D721Med (cell line): ENCODE measurements at regions not wholly inside any gene's neighbourhood (a gene's known extent, or its start where the extent isn't known, plus 50 kb on each side); places are given as distances from the start of the nearest gene placed in this dataset.

Experiments used
- DNase-seq: peaks from one replicate; pipeline ENCODE4 v3.0.0; 2011; ENCODE audit warnings: low spot score; ENCODE audit not compliant: insufficient read length
- FAIRE-seq: peaks from 2 replicates; lab custom pipeline; 2011; peaks lifted over from hg19 to GRCh38; lab: Jason Lieb, UNC
- TF ChIP-seq, protein P1 (sequence below): IDR thresholded peaks from 2 replicates; pipeline ENCODE4 v1.5.1; 2012; ENCODE audit warnings: mild to moderate bottlenecking, control low read depth; ENCODE audit not compliant: insufficient read depth; ENCODE audit errors: missing control alignments

DNA sequence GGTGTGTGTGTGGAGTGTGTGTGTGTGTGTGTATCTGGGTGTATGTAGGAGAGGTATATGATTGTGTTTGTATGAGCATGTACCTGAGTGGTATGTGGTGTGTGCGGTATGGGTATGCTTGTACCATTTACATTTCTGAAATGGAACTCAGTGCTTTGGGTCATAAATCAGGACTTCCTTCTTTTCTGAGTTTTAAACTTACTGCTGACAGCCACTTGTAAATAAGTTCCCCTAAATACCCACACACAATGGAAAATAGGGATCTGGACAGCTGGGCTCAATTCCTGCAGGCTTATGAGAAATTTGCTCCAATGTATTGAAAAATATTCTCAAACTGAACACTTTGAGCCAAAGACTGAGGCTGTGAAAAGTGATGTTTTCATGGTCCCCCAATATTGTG lies 293.6 kb downstream of the HLX start:
- FAIRE-seq (peak; percentile 56), DNase-seq (no peak)
- TF ChIP-seq, protein P1, sequence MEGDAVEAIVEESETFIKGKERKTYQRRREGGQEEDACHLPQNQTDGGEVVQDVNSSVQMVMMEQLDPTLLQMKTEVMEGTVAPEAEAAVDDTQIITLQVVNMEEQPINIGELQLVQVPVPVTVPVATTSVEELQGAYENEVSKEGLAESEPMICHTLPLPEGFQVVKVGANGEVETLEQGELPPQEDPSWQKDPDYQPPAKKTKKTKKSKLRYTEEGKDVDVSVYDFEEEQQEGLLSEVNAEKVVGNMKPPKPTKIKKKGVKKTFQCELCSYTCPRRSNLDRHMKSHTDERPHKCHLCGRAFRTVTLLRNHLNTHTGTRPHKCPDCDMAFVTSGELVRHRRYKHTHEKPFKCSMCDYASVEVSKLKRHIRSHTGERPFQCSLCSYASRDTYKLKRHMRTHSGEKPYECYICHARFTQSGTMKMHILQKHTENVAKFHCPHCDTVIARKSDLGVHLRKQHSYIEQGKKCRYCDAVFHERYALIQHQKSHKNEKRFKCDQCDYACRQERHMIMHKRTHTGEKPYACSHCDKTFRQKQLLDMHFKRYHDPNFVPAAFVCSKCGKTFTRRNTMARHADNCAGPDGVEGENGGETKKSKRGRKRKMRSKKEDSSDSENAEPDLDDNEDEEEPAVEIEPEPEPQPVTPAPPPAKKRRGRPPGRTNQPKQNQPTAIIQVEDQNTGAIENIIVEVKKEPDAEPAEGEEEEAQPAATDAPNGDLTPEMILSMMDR: no peak

DNA sequence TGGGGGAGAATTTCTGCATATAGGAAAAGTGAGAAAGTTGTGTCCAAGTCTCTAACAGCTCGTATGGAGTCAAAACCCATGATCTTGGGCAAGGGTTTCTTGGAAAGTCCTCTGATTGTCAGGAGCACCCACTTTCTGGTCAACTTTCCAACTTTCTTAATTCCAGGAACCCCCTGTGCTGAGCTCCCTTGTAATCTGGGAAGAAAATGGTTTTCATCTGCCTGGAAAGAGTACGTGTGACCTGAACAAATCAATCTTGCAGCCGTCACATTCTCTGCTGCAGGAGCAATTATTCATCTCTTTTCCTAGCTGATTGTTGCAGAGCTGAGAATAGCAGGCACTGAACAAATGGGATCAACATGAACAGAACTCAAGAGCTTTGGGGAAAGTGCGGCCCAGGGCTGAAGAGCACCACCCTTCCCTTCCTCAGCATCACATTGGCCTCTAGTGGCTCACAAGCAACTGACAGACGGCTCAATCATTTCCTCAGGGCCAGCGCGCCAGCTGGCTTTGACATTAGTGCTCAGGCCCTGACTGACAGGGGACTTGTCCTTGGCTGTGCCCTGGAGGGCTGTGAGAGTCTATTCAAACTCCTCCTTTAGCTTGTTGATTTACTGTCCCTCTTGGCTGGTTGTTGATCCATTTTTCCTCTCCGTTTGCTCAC lies 295.2 kb downstream of the HLX start:
- no peak for DNase-seq
- TF ChIP-seq, protein P1: no peak
- no peak for FAIRE-seq

DNA sequence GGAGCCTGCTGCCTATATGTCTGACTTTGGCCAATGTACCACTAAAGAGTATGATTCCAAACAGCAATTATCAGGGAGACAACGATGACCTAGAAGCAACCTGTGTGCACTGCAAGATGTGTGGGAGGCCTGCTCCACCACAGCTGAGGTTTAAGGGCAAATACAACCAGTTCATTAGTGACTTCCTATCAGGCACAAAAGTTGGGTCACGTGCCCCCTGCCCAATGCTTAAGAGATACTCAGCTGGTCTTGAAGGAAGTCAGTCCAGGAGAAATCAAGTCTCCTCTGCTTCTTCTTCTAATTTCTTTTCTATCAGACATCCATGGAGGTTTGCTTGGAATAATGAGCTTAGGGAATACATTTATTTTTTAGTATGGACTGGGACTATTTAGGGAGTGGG lies 296.0 kb downstream of the HLX start:
- FAIRE-seq: no peak
- TF ChIP-seq, protein P1: no peak

DNA sequence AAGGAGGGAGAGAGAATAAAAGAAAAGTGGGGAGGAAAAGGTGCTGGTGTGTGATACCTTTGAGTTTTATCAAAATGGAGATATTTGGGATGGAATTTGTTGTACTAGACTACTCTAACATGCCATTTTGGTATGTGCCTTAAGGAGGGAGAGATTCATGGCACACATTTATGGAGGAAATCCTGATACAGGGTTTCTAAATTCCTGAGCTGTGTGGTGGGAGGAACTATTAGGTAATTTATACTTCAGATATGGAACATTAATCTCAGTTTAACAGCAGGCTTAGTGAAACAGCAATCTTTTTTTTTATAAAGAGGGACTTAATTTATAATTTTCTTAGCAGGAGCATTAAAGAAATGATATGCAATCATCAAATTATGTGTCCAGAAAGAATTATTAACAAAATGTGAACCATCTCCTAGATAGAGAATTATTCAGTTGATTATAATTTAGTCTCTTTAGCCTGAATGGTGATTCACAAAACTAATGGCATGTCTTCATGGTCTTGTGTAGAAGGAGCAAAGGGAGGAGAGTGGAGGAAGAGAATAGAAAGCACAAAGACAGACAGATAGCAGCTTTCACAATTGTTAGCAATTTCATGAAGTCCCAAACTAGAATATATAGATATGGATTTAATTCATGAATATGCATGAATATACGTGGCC lies 301.6 kb downstream of the HLX start:
- no peak for FAIRE-seq
- DNase-seq: no peak
- TF ChIP-seq, protein P1: no peak

More for the DNA sequence above, 296.0 kb downstream of the HLX start:
- no peak for DNase-seq

DNA sequence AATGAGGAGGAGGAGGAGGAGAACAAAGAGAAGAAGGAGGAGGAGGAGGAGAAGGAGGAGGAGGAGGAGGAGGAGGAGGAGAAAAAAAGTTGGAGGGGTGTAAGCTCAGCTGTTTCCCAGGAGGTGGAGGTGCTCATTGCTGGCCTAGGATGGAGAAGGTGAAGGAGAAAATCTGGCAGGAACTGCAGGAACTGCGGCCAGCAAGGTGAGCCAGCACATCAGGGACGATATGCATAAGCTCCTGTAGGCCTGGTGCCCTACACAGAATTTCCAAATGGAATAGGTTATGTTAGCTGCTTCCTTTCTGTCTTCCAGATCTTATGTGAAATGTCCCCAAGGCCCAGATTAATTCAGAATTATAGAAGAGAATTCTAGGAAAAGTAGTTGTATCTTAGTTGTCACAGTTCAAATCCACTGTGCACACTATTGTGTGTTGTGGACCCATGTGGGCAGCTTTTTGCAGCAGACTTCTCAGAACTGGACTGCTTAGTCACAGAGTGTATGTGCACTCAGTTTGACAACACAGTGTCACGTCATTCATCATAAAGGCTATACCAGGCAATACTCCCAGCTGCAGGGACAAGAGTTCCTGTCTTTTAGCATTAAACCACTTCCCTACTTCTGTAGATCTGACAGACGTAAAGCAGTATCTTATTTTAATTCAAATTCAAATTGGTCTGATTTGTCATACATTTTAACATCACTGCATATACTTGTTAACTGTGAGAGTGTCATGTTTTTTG lies 303.7 kb downstream of the HLX start:
- peak; percentile 32 for FAIRE-seq
- DNase-seq: no peak
- TF ChIP-seq, protein P1: no peak

DNA sequence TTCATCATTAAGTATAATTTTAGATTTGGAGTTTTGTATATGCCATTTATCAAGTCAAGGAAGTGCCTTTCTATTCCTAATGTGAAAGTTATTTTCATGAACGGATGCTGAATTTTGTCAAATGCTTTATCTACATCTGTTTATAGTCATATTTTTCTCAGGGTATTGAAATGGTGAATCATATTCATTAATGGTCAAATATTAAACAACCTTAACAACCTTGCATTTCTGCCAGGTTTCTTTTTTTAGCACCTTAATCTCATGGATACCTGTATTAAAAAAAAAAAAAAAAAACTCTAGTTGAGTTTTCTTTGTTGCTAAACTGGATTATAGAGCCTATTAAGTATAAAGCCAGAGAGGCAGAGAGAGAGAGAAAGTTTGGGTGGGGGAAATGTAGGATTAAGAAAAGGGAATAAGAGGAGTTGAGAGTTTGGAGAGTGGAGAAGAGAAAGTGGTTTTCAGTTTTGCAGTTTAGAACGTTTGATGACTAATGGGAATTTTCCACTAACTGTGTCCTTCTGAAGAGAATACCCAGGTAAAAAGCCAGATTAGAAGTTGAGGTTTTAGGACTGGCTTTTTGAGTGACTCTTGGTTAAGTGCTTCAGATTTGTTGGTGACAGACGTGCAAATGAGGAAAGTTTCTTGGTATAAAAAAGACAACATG lies 305.0 kb downstream of the HLX start:
- FAIRE-seq: no peak
- TF ChIP-seq, protein P1: no peak

More for the DNA sequence above, 305.0 kb downstream of the HLX start:
- no peak for DNase-seq
